ENCODE measurements at regions not wholly inside any gene's neighbourhood (a gene's known extent, or its start where the extent isn't known, plus 50 kb on each side); places are given as distances from the start of the nearest gene placed in this dataset.
"Not testable (repeated sequence)": the region's sequence is repeated elsewhere in the genome, so short reads cannot be mapped to it uniquely, and the experiment has no call there.

- DNase-seq (ENCODE audit: low spot score), result no peak
- Histone ChIP-seq H4K20me1 (ENCODE audit: insufficient read depth, poor library complexity, severe bottlenecking) (no peaks in the 10 kb centered on the region), H3K4me2 (no peak overlapping the region), H3K9me2 (replicated peaks; ENCODE audit: insufficient read depth) (no peaks in the 10 kb centered on the region), H3K27me3 (no peaks in the 10 kb centered on the region), H2AFZ (no peak overlapping the region), H3K4me3 (no peak overlapping the region), H3K79me2 (no peaks in the 10 kb centered on the region), H3K27ac (no peak overlapping the region), H3K4me1 (ENCODE audit: insufficient read depth) (no peaks in the 10 kb centered on the region), H3K9me3 (ENCODE audit: low read depth) (no peaks in the 10 kb centered on the region), H3K36me3 (replicated peaks; ENCODE audit: insufficient read depth, low read depth) (no peaks in the 10 kb centered on the region)
- WGBS (ENCODE audit: low lambda C conversion rate, missing lambda C conversion rate), result 85% methylated on average over 11 of the region's 11 CpGs
- TF ChIP-seq CTCF (IDR thresholded peaks at IDR 0.05; ENCODE audit: poor library complexity), result no peak
- TF ChIP-seq EZH2 (IDR thresholded peaks at IDR 0.05; ENCODE audit: borderline replicate concordance), result no peak
- TF ChIP-seq EZH2phosphoT487 (IDR thresholded peaks at IDR 0.05; ENCODE audit: low read depth, severe bottlenecking, unreplicated experiment), result no peak
Measured at GRCh38 chr6:803191-803977, 110.4 kb upstream of the EXOC2 start.

GRCh38 chr6:802701-803100 is 109.8 kb upstream of the EXOC2 start:
- Histone ChIP-seq H2AFZ (no peak overlapping the region), H3K79me2 (no peaks in the 10 kb centered on the region), H3K27me3 (no peaks in the 10 kb centered on the region), H3K4me3 (no peak overlapping the region), H3K4me2 (no peak overlapping the region), H3K9me2 (replicated peaks; ENCODE audit: insufficient read depth) (no peaks in the 10 kb centered on the region), H3K4me1 (ENCODE audit: insufficient read depth) (no peaks in the 10 kb centered on the region), H3K27ac (no peak overlapping the region), H3K9me3 (ENCODE audit: low read depth) (no peaks in the 10 kb centered on the region), H3K36me3 (replicated peaks; ENCODE audit: insufficient read depth, low read depth) (no peaks in the 10 kb centered on the region), H4K20me1 (ENCODE audit: insufficient read depth, poor library complexity, severe bottlenecking) (no peaks in the 10 kb centered on the region)
- WGBS (ENCODE audit: low lambda C conversion rate, missing lambda C conversion rate), result 89% methylated on average over 9 of the region's 9 CpGs
- DNase-seq (ENCODE audit: low spot score), result no peak
- TF ChIP-seq EZH2 (IDR thresholded peaks at IDR 0.05; ENCODE audit: borderline replicate concordance) (no peak), CTCF (IDR thresholded peaks at IDR 0.05; ENCODE audit: poor library complexity) (no peak), EZH2phosphoT487 (IDR thresholded peaks at IDR 0.05; ENCODE audit: low read depth, severe bottlenecking, unreplicated experiment) (no peak)

- H2AFZ ChIP-seq; H3K9me3 ChIP-seq (ENCODE audit: low read depth); H3K27me3 ChIP-seq; H3K27ac ChIP-seq; H3K4me2 ChIP-seq; H4K20me1 ChIP-seq (ENCODE audit: insufficient read depth, poor library complexity, severe bottlenecking); H3K79me2 ChIP-seq; H3K4me3 ChIP-seq; H3K9me2 ChIP-seq (replicated peaks; ENCODE audit: insufficient read depth); DNase-seq (ENCODE audit: low spot score); H3K36me3 ChIP-seq (replicated peaks; ENCODE audit: insufficient read depth, low read depth); H3K4me1 ChIP-seq (ENCODE audit: insufficient read depth): not testable (repeated sequence)
- WGBS (ENCODE audit: low lambda C conversion rate, missing lambda C conversion rate), result 87% methylated on average over 10 of the region's 10 CpGs
Measured at GRCh38 chr6:802223-802622, 109.3 kb upstream of the EXOC2 start.

- Histone ChIP-seq H3K4me3 (no peak overlapping the region), H2AFZ (no peak overlapping the region), H3K4me2 (no peak overlapping the region), H3K79me2 (no peaks in the 10 kb centered on the region), H3K27ac (no peak overlapping the region), H3K27me3 (peaks cover 20% of the 10 kb centered on the region), H4K20me1 (ENCODE audit: insufficient read depth, poor library complexity, severe bottlenecking) (no peaks in the 10 kb centered on the region), H3K36me3 (replicated peaks; ENCODE audit: insufficient read depth, low read depth) (no peaks in the 10 kb centered on the region), H3K4me1 (ENCODE audit: insufficient read depth) (no peaks in the 10 kb centered on the region), H3K9me3 (ENCODE audit: low read depth) (no peaks in the 10 kb centered on the region), H3K9me2 (replicated peaks; ENCODE audit: insufficient read depth) (no peaks in the 10 kb centered on the region)
- TF ChIP-seq CTCF (IDR thresholded peaks at IDR 0.05; ENCODE audit: poor library complexity) (no peak), EZH2 (IDR thresholded peaks at IDR 0.05; ENCODE audit: borderline replicate concordance) (no peak), EZH2phosphoT487 (IDR thresholded peaks at IDR 0.05; ENCODE audit: low read depth, severe bottlenecking, unreplicated experiment) (no peak)
- WGBS (ENCODE audit: low lambda C conversion rate, missing lambda C conversion rate), result 85% methylated on average over 6 of the region's 6 CpGs
- no peak for DNase-seq (ENCODE audit: low spot score)
Measured at GRCh38 chr6:799769-800168, 106.8 kb upstream of the EXOC2 start.

All from hepatocyte (in vitro differentiated cells).